ENCODE measurements at regions not wholly inside any gene's neighbourhood (a gene's known extent, or its start where the extent isn't known, plus 50 kb on each side); places are given as distances from the start of the nearest gene placed in this dataset.

DNA sequence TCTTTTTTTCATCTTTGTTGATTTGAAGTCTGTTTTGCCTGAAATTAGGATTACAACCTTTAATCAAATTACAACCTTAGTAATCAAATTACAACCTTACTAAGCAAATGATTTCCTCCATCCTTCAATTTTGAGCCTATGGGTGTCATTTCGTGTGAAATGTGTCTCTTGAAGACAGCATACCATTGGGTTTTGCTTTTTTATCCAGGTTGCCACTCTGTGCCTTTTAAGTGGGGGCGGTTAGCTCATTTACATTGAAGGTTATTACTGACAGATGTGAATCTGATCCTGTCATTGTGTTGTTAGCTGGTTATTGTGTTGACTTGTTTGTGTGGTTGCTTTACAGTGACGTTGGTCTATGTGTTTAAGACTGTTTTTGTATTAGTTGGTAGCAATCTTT, 74.8 kb upstream of the BCL9 start:
- H3K36me3 ChIP-seq (ENCODE audit: control insufficient read depth, insufficient read depth, low read length): no peaks in the 10 kb centered on the region
- no peaks in the 10 kb centered on the region for H3K27me3 ChIP-seq (ENCODE audit: control insufficient read depth, insufficient read depth, low read length)
- ChIA-PET CTCF (no interaction called here), POLR2A (no interaction called here)
- TF ChIP-seq, protein P1, sequence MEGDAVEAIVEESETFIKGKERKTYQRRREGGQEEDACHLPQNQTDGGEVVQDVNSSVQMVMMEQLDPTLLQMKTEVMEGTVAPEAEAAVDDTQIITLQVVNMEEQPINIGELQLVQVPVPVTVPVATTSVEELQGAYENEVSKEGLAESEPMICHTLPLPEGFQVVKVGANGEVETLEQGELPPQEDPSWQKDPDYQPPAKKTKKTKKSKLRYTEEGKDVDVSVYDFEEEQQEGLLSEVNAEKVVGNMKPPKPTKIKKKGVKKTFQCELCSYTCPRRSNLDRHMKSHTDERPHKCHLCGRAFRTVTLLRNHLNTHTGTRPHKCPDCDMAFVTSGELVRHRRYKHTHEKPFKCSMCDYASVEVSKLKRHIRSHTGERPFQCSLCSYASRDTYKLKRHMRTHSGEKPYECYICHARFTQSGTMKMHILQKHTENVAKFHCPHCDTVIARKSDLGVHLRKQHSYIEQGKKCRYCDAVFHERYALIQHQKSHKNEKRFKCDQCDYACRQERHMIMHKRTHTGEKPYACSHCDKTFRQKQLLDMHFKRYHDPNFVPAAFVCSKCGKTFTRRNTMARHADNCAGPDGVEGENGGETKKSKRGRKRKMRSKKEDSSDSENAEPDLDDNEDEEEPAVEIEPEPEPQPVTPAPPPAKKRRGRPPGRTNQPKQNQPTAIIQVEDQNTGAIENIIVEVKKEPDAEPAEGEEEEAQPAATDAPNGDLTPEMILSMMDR (IDR thresholded peaks at IDR 0.05; ENCODE audit: insufficient read depth, low read depth, low read length): no peak
- no peak overlapping the region for H3K4me3 ChIP-seq (ENCODE audit: low read depth, low read length)
- DNase-seq (ENCODE audit: low read depth): no peak

DNA sequence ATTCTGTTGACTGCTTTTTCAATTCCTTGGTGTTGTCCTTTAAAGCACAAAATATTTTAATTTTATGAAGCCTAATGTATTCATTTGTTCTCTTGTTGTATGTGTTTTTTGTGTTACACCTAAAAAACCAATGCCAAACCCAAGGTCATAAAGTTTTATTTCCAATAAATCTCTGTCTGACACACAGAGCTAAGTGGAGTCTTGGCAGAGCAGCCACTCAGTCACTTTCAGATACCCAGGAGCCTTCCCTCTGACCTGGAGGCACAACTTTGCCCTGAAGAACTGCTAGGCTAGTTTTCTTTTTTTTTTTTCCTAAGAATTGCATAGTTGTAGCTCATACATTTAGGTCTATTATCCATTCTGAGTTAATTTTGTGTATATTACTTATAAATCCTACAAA, 71.2 kb upstream of the BCL9 start:
- ChIA-PET POLR2A (no interaction called here), CTCF (no interaction called here)
- no peaks in the 10 kb centered on the region for H3K27me3 ChIP-seq (ENCODE audit: control insufficient read depth, insufficient read depth, low read length)
- TF ChIP-seq, protein P1 (IDR thresholded peaks at IDR 0.05; ENCODE audit: insufficient read depth, low read depth, low read length): no peak
- no peak for DNase-seq (ENCODE audit: low read depth)
- no peak overlapping the region for H3K4me3 ChIP-seq (ENCODE audit: low read depth, low read length)
- no peaks in the 10 kb centered on the region for H3K36me3 ChIP-seq (ENCODE audit: control insufficient read depth, insufficient read depth, low read length)

DNA sequence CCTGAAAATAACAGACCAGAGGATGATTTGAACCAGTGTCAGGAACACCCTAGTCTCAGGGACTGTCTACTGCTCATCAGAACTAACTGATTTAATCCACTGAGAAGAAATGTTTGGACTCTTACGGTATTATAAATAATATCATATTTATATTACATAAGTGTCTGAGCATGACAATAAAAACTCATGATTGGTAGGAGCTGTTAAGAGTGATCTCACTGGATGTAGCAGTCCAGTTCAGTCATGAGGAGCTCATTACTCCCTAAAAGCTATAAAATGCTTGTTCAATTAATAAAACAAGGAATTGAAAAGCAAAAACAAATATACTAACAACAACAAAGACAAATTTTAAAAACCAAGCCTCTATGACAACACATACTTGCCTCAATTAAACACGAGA, 68.8 kb upstream of the BCL9 start:
- no peak for DNase-seq (ENCODE audit: low read depth)
- Histone ChIP-seq H3K27me3 (ENCODE audit: control insufficient read depth, insufficient read depth, low read length) (no peaks in the 10 kb centered on the region), H3K4me3 (ENCODE audit: low read depth, low read length) (no peak overlapping the region), H3K36me3 (ENCODE audit: control insufficient read depth, insufficient read depth, low read length) (no peaks in the 10 kb centered on the region)
- TF ChIP-seq, protein P1 (IDR thresholded peaks at IDR 0.05; ENCODE audit: insufficient read depth, low read depth, low read length): no peak
- ChIA-PET POLR2A (no interaction called here), CTCF (no interaction called here)

DNA sequence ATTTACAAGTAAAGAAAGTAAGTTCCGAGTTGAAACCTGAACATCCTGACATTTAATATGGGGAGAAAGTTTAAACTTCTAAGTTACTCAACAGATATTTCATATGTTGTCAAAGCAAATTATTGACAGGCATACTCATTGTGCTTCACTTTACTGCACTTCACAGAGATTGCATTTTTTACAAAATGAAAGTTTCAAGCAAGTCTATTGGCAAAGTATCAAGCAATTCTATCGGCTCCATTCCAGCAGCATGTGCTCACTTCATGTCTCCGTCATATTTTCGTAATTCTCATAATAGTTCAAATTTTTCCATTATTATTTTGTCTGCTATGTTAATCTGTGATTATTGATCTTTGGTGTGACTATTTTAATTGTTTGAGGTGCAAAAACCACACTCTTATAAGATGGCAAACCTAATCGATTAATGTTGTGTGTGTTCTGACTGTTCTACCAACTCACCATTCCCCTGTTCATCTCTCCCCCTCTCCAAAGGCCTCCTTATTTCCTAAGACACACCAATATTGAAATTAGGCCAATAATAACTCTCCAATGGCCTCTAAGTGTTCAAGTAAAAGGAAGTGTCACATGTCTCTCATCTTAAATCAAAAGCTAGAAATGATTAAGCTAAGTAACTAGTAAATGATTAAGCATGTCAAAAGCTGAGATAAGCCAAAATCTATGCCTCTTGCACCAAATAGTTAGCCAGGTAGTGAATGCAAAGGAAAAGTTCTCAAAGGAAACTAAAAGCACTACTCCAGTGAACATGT, 68.2 kb upstream of the BCL9 start:
- no peak for DNase-seq (ENCODE audit: low read depth)
- no peaks in the 10 kb centered on the region for H3K27me3 ChIP-seq (ENCODE audit: control insufficient read depth, insufficient read depth, low read length)
- no peak overlapping the region for H3K4me3 ChIP-seq (ENCODE audit: low read depth, low read length)
- H3K36me3 ChIP-seq (ENCODE audit: control insufficient read depth, insufficient read depth, low read length): no peaks in the 10 kb centered on the region
- POLR2A ChIA-PET: no interaction called here
- CTCF ChIA-PET: no interaction called here
- TF ChIP-seq, protein P1 (IDR thresholded peaks at IDR 0.05; ENCODE audit: insufficient read depth, low read depth, low read length): no peak

DNA sequence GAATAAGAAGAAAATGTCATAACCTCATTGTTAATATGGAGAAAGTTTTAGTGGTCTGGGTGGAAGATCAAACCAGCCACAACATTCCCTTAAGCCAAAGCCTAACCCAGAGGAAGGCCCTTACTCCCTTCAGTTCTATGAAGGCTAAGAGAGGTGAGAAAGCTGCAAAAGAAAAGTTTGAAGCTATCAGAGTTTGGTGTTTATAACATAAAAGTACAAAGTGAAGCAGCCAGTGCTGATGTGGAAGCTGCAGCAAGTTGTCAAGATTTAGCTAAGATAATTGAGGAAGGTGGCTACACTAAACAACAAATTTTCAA, 67.6 kb upstream of the BCL9 start:
- TF ChIP-seq, protein P1 (IDR thresholded peaks at IDR 0.05; ENCODE audit: insufficient read depth, low read depth, low read length): no peak
- CTCF ChIA-PET: no interaction called here
- Histone ChIP-seq H3K27me3 (ENCODE audit: control insufficient read depth, insufficient read depth, low read length) (no peaks in the 10 kb centered on the region), H3K4me3 (ENCODE audit: low read depth, low read length) (no peak overlapping the region), H3K36me3 (ENCODE audit: control insufficient read depth, insufficient read depth, low read length) (no peaks in the 10 kb centered on the region)
- no peak for DNase-seq (ENCODE audit: low read depth)
- POLR2A ChIA-PET: no interaction called here
